SK-N-MC (cell line): ENCODE measurements at regions not wholly inside any gene's neighbourhood (a gene's known extent, or its start where the extent isn't known, plus 50 kb on each side); places are given as distances from the start of the nearest gene placed in this dataset.

Experiments
- EZH2 ChIP-seq: fragments of 200-600 bp; sonication (generic); IDR thresholded peaks from one replicate; pipeline ENCODE4 v1.6.1; 2017; ENCODE audit warnings: antibody characterized with exemption
- POLR2AphosphoS5 ChIP-seq: IDR thresholded peaks from 2 replicates; pipeline ENCODE4 v1.6.1; 2012; ENCODE audit warnings: mild to moderate bottlenecking, low read depth, low read length, borderline replicate concordance

- TF ChIP-seq POLR2AphosphoS5, result no peak
- no peak for TF ChIP-seq EZH2
These were observed 584.4 kb downstream of the INHBA start for GRCh38 chr7:41118486-41118885.
